Skeletal muscle cell (primary cell): ENCODE measurements at regions not wholly inside any gene's neighbourhood (a gene's known extent, or its start where the extent isn't known, plus 50 kb on each side); places are given as distances from the start of the nearest gene placed in this dataset.

Experiments used
- DNase-seq: peaks from one replicate; pipeline ENCODE4 v3.0.0-alpha.2; 2010; ENCODE audit warnings: low read depth
- H3K4me3 ChIP-seq: 2 replicates; pipeline ENCODE4 v1.5.1; 2011; ENCODE audit warnings: low read depth, mild to moderate bottlenecking, control low read depth, low read length, moderate library complexity

- DNase-seq = no peak
- no peak overlapping the region for H3K4me3 ChIP-seq
These were observed 500.1 kb upstream of the ZMIZ1 start for GRCh38 chr10:78568620-78569019.

DNA sequence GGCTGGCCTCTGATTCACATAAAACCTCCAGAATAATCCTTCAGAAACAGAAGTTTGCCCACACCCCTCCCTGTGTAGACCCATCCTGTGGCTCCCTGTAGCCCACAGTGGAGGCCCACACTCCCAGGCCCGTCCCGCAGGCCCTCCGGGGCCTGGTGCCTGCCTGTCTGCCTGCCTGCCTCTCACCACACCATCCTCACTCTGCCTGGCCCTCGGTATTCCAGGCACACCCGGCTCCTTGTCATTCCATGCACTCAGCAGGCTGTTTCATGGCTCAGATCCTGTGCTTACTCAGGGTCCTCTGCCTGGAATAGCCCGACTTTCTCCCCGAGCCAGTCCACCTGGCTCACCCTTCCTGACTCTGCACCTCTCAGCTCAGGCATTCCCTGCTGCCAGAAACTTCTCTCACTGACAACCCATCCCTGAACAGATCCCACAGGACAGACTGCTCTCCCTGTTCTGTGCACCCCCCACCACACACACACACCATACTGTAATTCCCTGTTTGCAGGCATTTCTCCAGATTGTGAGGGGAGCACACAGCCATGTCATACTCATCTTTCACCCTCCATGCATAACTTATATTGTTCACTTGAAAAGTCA is 498.0 kb upstream of the ZMIZ1 start:
- no peak for DNase-seq
- H3K4me3 ChIP-seq = no peak overlapping the region

DNA sequence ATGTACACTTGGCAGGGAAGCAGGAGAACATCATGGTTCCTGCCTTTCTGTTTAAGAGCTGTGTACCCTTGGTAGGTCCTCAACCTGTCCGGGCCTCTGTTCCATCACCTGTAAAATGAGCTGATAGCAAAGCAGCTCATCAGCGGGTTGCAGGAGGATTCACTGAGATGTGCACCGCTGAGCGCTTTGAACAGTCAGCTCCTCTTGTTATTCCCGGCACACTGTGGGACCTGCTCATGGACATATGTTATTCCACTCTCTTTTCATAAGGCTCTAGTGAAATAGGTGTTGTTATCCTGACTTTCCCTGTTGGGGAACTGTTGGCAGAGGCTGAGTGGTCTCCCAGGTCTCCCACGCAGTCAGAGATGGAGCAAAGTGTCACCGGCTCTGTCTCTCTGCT is 497.5 kb upstream of the ZMIZ1 start:
- no peak overlapping the region for H3K4me3 ChIP-seq
- no peak for DNase-seq

GRCh38 chr10:78571891-78572290 is 496.9 kb upstream of the ZMIZ1 start:
- DNase-seq = no peak
- no peak overlapping the region for H3K4me3 ChIP-seq

- H3K4me3 ChIP-seq = no peak overlapping the region
- no peak for DNase-seq
These were observed 496.2 kb upstream of the ZMIZ1 start for GRCh38 chr10:78572565-78572964.

GRCh38 chr10:78574547-78574946 is 494.2 kb upstream of the ZMIZ1 start:
- H3K4me3 ChIP-seq = no peak overlapping the region
- DNase-seq = no peak

DNA sequence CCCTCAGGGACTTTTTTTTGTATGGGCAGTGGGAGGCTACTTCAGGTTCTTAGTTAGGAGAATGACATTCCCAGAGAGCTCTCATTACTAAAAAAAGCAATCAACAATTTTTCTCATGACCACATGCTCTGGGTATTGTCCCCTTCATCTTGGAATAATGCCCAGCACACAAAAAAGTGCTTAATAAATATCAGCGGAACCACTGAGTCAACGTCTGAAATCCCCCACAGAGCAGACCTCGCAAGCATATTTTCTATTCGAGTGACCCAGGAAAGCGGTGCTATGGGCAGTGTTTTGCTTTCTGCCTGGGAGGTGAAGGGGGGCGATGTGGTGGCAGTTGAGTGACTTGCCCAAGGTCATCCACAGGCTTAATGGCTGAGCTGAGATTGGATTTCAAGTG is 493.4 kb upstream of the ZMIZ1 start:
- DNase-seq = no peak

DNA sequence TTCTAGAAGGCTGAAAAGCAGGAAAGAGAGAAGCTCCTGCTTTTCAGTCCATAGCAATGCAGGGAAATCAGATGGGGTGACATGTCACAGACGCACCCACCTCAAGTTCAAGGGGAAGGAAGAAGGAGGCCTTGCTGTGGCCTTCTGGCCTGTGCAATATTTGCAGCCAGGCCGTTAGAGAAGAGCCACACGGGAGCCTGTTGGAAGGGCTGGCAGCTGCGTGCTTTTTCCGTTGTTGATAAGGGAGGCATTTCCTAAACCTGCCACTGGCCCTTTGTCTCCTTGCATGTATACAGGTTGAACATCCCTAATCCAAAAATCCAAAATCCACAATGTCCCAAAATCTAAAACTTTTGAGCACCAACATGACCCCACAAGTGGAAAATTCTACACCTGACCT is 492.5 kb upstream of the ZMIZ1 start:
- H3K4me3 ChIP-seq = no peak overlapping the region
- DNase-seq = no peak

More for the DNA sequence above, 493.4 kb upstream of the ZMIZ1 start:
- no peak overlapping the region for H3K4me3 ChIP-seq

- no peak overlapping the region for H3K4me3 ChIP-seq
- DNase-seq = no peak
These were observed 491.1 kb upstream of the ZMIZ1 start for GRCh38 chr10:78577712-78578111.

GRCh38 chr10:78578929-78579328 is 489.8 kb upstream of the ZMIZ1 start:
- DNase-seq = no peak
- H3K4me3 ChIP-seq = no peak overlapping the region

DNA sequence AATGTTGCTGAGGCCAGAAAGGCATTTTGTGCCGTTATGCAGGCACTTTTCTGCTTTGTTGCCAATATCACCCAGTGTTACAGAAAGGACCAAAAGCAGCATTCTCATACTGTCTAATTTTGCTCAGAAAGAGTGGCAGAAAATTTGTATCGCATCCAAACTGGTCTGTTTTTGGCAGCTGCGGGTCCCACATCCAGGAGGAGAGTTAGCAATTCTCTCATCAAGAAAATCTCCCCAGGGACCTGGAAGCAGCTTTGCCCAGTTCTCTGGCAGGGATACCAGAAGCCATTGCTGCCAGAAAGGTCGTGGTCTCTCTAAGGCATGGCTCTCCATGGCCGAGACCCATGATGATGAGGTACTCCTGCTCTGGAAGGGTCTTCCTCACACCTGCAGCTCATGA is 489.2 kb upstream of the ZMIZ1 start:
- no peak overlapping the region for H3K4me3 ChIP-seq
- DNase-seq = no peak

- no peak for DNase-seq
These were observed 488.8 kb upstream of the ZMIZ1 start for GRCh38 chr10:78579995-78580394.

GRCh38 chr10:78581133-78581694 is 487.6 kb upstream of the ZMIZ1 start:
- no peak for DNase-seq
- H3K4me3 ChIP-seq = no peak overlapping the region

More at GRCh38 chr10:78579995-78580394, 488.8 kb upstream of the ZMIZ1 start:
- no peak overlapping the region for H3K4me3 ChIP-seq

GRCh38 chr10:78582540-78582939 is 486.2 kb upstream of the ZMIZ1 start:
- no peak overlapping the region for H3K4me3 ChIP-seq
- no peak for DNase-seq

- no peak for DNase-seq
- H3K4me3 ChIP-seq = no peak overlapping the region
These were observed 484.5 kb upstream of the ZMIZ1 start for GRCh38 chr10:78584266-78584665.

DNA sequence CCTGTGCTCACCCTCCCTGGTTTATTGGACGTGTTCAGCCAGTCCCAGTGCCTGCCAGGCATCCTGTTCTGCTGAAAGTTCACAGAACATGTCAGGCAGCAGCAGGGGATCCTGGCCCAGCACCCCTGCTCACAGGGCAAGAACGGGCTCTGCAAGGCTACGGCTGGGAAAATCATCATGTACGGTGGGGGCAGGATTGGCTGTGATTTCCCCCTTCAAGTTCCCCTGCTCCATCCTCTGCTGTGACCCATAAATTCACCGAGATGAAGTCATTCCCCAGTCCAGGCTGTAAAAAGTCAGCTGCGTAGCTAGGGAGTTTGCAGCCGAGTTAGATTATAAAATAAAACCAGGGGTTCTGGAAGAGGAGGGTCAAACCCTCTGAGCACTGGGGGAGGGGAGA is 484.1 kb upstream of the ZMIZ1 start:
- DNase-seq = no peak
- H3K4me3 ChIP-seq = no peak overlapping the region

- no peak for DNase-seq
- H3K4me3 ChIP-seq = no peak overlapping the region
These were observed 482.8 kb upstream of the ZMIZ1 start for GRCh38 chr10:78585952-78586351.

GRCh38 chr10:78588194-78588811 is 480.5 kb upstream of the ZMIZ1 start:
- H3K4me3 ChIP-seq = no peak overlapping the region
- DNase-seq = no peak

DNA sequence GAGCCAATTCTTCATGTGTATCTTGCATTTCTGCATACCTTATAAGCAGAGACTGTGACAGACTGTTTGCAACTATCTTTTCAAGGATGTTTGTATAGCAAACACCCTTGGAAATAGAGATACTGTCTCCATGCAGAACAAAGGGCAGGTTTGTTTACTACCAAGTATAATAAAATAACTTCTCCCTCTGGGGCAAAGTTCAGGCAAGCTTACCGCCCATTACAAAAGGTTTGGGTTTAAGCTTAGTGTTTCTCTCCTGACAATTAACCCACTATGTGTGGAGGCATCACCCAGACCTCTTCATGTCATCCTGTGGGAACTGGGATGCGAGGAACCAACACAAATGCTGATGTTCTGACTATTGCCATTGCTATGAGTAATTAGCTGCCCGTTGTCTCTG is 479.1 kb upstream of the ZMIZ1 start:
- no peak overlapping the region for H3K4me3 ChIP-seq
- no peak for DNase-seq

DNA sequence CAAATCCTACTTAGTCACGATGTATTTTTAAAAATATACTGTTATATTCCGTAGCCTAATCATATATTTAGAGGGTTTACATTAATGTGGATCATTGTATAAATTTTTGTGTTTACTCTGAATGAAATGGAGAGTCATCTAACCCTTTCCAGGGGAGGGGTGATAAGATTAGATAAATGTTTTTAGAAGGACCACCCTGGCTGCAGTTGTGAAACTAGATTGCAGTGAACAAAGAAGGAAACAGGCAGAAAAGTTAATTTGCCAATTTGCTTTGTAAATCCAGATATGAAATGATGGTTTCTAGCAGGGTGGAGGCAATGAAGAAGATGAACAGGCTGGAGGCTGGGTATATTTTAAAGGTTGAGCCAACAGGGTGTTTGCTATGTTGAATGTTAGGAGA is 477.7 kb upstream of the ZMIZ1 start:
- DNase-seq = no peak
- H3K4me3 ChIP-seq = no peak overlapping the region

GRCh38 chr10:78594559-78595268 is 474.1 kb upstream of the ZMIZ1 start:
- DNase-seq = no peak
- no peak overlapping the region for H3K4me3 ChIP-seq
